OCI-LY7 (cell line): ENCODE measurements at regions not wholly inside any gene's neighbourhood (a gene's known extent, or its start where the extent isn't known, plus 50 kb on each side); places are given as distances from the start of the nearest gene placed in this dataset.

Source experiments
- CTCF ChIP-seq: fragments of 200-600 bp; sonication (generic); conservative IDR thresholded peaks from 2 replicates; pipeline ENCODE4 v1.5.1; 2014; ENCODE audit warnings: mild to moderate bottlenecking, antibody characterized with exemption, low read length, moderate library complexity, mixed read lengths
- EZH2phosphoT487 ChIP-seq: fragments of 200-600 bp; sonication (generic); IDR thresholded peaks from 2 replicates; pipeline ENCODE4 v1.6.1; 2018; ENCODE audit warnings: low read depth, borderline replicate concordance, mild to moderate bottlenecking, mixed run types, antibody characterized with exemption, low read length, moderate library complexity, mixed read lengths

- TF ChIP-seq CTCF, result no peak
- no peak for TF ChIP-seq EZH2phosphoT487
Measured at GRCh38 chr17:77375917-77376651, 235.3 kb downstream of the SEC14L1 start.
